ENCODE measurements at regions not wholly inside any gene's neighbourhood (a gene's known extent, or its start where the extent isn't known, plus 50 kb on each side); places are given as distances from the start of the nearest gene placed in this dataset.
A peak's percentile ranks its signal among the peaks of the same experiment; 100 is the strongest.

DNA sequence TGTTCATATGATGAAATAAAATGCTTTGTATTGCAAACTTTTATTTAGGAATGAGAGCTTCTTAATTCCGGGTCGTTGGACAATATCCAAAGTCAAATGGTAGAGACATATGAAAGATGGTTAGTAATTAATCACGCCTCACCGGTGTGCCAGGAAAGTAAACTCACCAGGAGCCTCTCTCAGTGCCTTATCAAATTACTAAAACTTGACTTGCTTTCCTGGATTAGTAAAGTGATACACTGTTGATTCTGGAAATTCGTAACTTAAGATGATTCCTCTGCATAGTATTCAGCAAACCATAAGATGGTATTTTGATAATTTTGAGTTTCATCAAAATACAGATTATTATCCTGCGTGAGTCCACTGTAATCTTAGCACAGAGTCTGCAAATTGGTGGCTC lies 115.2 kb downstream of the PAX1 start:
- H3K27me3 ChIP-seq (ENCODE audit: insufficient read depth, low read length, poor library complexity, severe bottlenecking): no peaks in the 10 kb centered on the region
- no peak overlapping the region for H3K27ac ChIP-seq (ENCODE audit: low read depth, low read length)
- no peaks in the 10 kb centered on the region for H3K27me3 Mint-ChIP-seq
- no peak overlapping the region for H3K4me3 ChIP-seq (ENCODE audit: low read length)
- no peaks in the 10 kb centered on the region for H3K36me3 ChIP-seq (ENCODE audit: insufficient read depth, low read length)
- no peaks in the 10 kb centered on the region for H3K4me1 Mint-ChIP-seq
- no peaks in the 10 kb centered on the region for H3K36me3 Mint-ChIP-seq
- H3K9me3 ChIP-seq (ENCODE audit: low read length): no peaks in the 10 kb centered on the region
- H3K4me3 Mint-ChIP-seq: no peak overlapping the region
- H3K27ac Mint-ChIP-seq: no peak overlapping the region
- H3K9me3 Mint-ChIP-seq: peaks cover 0 to 9% (median 2%) of the 10 kb centered on the region in 5 donors
- no peak for DNase-seq
- ChIA-PET POLR2A (no interaction called here), CTCF (no interaction called here)
- H3K4me1 ChIP-seq (ENCODE audit: insufficient read depth, low read length): no peaks in the 10 kb centered on the region

GRCh38 chr20:21820045-21820444 lies 114.6 kb downstream of the PAX1 start:
- ChIA-PET CTCF (no interaction called here), POLR2A (no interaction called here)
- no peaks in the 10 kb centered on the region for H3K4me1 Mint-ChIP-seq
- Histone ChIP-seq H3K4me3 (ENCODE audit: low read length) (no peak overlapping the region), H3K27ac (ENCODE audit: low read depth, low read length) (no peak overlapping the region), H3K9me3 (ENCODE audit: low read length) (no peaks in the 10 kb centered on the region), H3K4me1 (ENCODE audit: insufficient read depth, low read length) (no peaks in the 10 kb centered on the region), H3K36me3 (ENCODE audit: insufficient read depth, low read length) (no peaks in the 10 kb centered on the region), H3K27me3 (ENCODE audit: insufficient read depth, low read length, poor library complexity, severe bottlenecking) (no peaks in the 10 kb centered on the region)
- H3K27me3 Mint-ChIP-seq: no peaks in the 10 kb centered on the region
- H3K4me3 Mint-ChIP-seq: no peak overlapping the region
- DNase-seq: no peak
- no peak overlapping the region for H3K27ac Mint-ChIP-seq
- H3K36me3 Mint-ChIP-seq: no peaks in the 10 kb centered on the region
- peaks cover 0 to 9% (median 3%) of the 10 kb centered on the region in 5 donors for H3K9me3 Mint-ChIP-seq

GRCh38 chr20:21812379-21812778 lies 106.9 kb downstream of the PAX1 start:
- no peaks in the 10 kb centered on the region for H3K36me3 ChIP-seq (ENCODE audit: insufficient read depth, low read length)
- no peaks in the 10 kb centered on the region for H3K9me3 ChIP-seq (ENCODE audit: low read length)
- ChIA-PET POLR2A (no interaction called here), CTCF (no interaction called here)
- H3K27me3 ChIP-seq (ENCODE audit: insufficient read depth, low read length, poor library complexity, severe bottlenecking): no peaks in the 10 kb centered on the region
- H3K27ac ChIP-seq (ENCODE audit: low read depth, low read length): no peak overlapping the region
- H3K27me3 Mint-ChIP-seq: peaks cover 0 to 2% of the 10 kb centered on the region in 2 donors
- no peaks in the 10 kb centered on the region for H3K4me1 ChIP-seq (ENCODE audit: insufficient read depth, low read length)
- H3K27ac Mint-ChIP-seq: no peak overlapping the region
- H3K4me1 Mint-ChIP-seq: no peaks in the 10 kb centered on the region
- no peak overlapping the region for H3K4me3 ChIP-seq (ENCODE audit: low read length)
- H3K36me3 Mint-ChIP-seq: no peaks in the 10 kb centered on the region
- H3K9me3 Mint-ChIP-seq: peaks cover 0 to 13% (median 7%) of the 10 kb centered on the region in 5 donors
- H3K4me3 Mint-ChIP-seq: no peak overlapping the region
- DNase-seq: no peak

DNA sequence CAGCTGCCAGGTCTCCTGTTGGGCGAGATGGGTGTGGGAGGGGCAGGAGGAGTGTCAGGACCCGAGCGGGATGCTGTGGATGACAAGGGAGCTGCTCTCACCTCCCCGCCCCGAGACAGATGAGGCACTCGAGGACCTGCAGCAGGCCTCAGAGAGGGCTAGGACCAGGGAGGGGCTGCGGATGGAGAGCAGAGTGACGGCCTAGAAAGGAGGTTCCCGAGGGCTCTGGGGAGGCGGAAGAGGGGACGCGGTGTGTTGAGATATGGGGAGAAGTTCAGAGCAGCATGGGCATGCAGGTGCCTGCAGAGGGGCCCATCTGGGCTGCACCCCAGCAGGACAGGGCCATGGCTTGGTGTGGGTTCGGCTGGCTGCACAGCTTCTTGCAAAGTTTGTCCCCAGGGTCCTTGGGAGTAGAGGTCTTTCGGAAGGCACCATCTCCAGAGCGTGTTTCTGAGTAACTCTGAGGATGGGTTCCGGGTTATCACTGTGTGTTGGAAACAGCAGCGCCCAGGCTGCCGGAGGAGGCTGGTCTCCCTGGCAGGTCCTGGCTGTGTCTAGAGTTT lies 104.6 kb downstream of the PAX1 start:
- H3K4me1 Mint-ChIP-seq: no peaks in the 10 kb centered on the region
- H3K4me3 Mint-ChIP-seq: no peak overlapping the region
- no peaks in the 10 kb centered on the region for H3K36me3 Mint-ChIP-seq
- H3K9me3 Mint-ChIP-seq: peaks cover 0 to 12% (median 7%) of the 10 kb centered on the region in 5 donors
- no peak overlapping the region for H3K27ac Mint-ChIP-seq
- peaks cover 0 to 2% of the 10 kb centered on the region in 2 donors for H3K27me3 Mint-ChIP-seq
- no peak for DNase-seq
- no peak overlapping the region for H3K4me3 ChIP-seq (ENCODE audit: low read length)
- no peaks in the 10 kb centered on the region for H3K4me1 ChIP-seq (ENCODE audit: insufficient read depth, low read length)
- no peaks in the 10 kb centered on the region for H3K36me3 ChIP-seq (ENCODE audit: insufficient read depth, low read length)
- ChIA-PET POLR2A (no interaction called here), CTCF (no interaction called here)
- no peak overlapping the region for H3K27ac ChIP-seq (ENCODE audit: low read depth, low read length)
- H3K27me3 ChIP-seq (ENCODE audit: insufficient read depth, low read length, poor library complexity, severe bottlenecking): no peaks in the 10 kb centered on the region
- no peaks in the 10 kb centered on the region for H3K9me3 ChIP-seq (ENCODE audit: low read length)

GRCh38 chr20:21808863-21809664 lies 103.6 kb downstream of the PAX1 start:
- CTCF ChIA-PET: no interaction called here
- H3K36me3 ChIP-seq (ENCODE audit: insufficient read depth, low read length): no peaks in the 10 kb centered on the region
- H3K36me3 Mint-ChIP-seq: no peaks in the 10 kb centered on the region
- no peak overlapping the region for H3K27ac ChIP-seq (ENCODE audit: low read depth, low read length)
- H3K9me3 Mint-ChIP-seq: peaks cover 0 to 12% (median 7%) of the 10 kb centered on the region in 5 donors
- H3K9me3 ChIP-seq (ENCODE audit: low read length): no peaks in the 10 kb centered on the region
- no peaks in the 10 kb centered on the region for H3K27me3 ChIP-seq (ENCODE audit: insufficient read depth, low read length, poor library complexity, severe bottlenecking)
- no peak overlapping the region for H3K27ac Mint-ChIP-seq
- no peaks in the 10 kb centered on the region for H3K4me1 Mint-ChIP-seq
- POLR2A ChIA-PET: no interaction called here
- no peaks in the 10 kb centered on the region for H3K4me1 ChIP-seq (ENCODE audit: insufficient read depth, low read length)
- H3K4me3 ChIP-seq (ENCODE audit: low read length): no peak overlapping the region
- H3K27me3 Mint-ChIP-seq: peaks cover 0 to under 1% of the 10 kb centered on the region in 2 donors
- peak in 1 of 5 donors; percentile 1 for DNase-seq
- no peak overlapping the region for H3K4me3 Mint-ChIP-seq

- H3K4me1 Mint-ChIP-seq: no peaks in the 10 kb centered on the region
- H3K4me3 ChIP-seq (ENCODE audit: low read length): no peak overlapping the region
- H3K4me3 Mint-ChIP-seq: no peak overlapping the region
- no peak for DNase-seq
- no peaks in the 10 kb centered on the region for H3K27me3 ChIP-seq (ENCODE audit: insufficient read depth, low read length, poor library complexity, severe bottlenecking)
- H3K27ac Mint-ChIP-seq: no peak overlapping the region
- ChIA-PET CTCF (no interaction called here), POLR2A (no interaction called here)
- H3K4me1 ChIP-seq (ENCODE audit: insufficient read depth, low read length): no peaks in the 10 kb centered on the region
- no peaks in the 10 kb centered on the region for H3K9me3 ChIP-seq (ENCODE audit: low read length)
- H3K36me3 Mint-ChIP-seq: no peaks in the 10 kb centered on the region
- H3K9me3 Mint-ChIP-seq: peaks cover 3 to 8% (median 5%) of the 10 kb centered on the region in 5 donors
- no peak overlapping the region for H3K27ac ChIP-seq (ENCODE audit: low read depth, low read length)
- H3K36me3 ChIP-seq (ENCODE audit: insufficient read depth, low read length): no peaks in the 10 kb centered on the region
- no peaks in the 10 kb centered on the region for H3K27me3 Mint-ChIP-seq
Observed at GRCh38 chr20:21808139-21808538, 102.7 kb downstream of the PAX1 start.

DNA sequence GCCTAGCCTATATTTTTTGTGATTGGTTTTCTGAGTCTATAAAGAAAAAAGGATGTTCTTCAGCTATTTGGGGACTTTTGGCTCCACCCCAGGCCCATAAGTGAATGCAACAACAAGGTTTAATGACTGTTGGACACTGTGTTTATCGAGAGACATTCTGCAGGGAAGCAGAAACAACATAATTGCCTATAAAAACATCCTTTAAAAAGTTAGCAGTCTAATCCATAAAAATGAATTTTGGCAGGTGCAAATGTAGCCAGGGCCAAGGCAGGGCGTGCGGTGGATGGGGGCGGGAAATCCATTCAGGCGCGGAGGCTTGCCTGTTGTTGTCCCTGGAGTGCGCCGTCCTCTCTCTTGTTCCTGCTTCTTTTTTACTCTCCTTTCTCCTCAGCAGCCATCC lies 99.3 kb downstream of the PAX1 start:
- Mint-ChIP-seq H3K4me1 (no peaks in the 10 kb centered on the region), H3K4me3 (no peak overlapping the region), H3K27ac (no peak overlapping the region), H3K27me3 (no peaks in the 10 kb centered on the region), H3K9me3 (peaks cover 3 to 9% (median 5%) of the 10 kb centered on the region in 5 donors), H3K36me3 (no peaks in the 10 kb centered on the region)
- CTCF ChIA-PET: no interaction called here
- Histone ChIP-seq H3K27ac (ENCODE audit: low read depth, low read length) (no peak overlapping the region), H3K4me3 (ENCODE audit: low read length) (no peak overlapping the region), H3K4me1 (ENCODE audit: insufficient read depth, low read length) (no peaks in the 10 kb centered on the region), H3K9me3 (ENCODE audit: low read length) (no peaks in the 10 kb centered on the region), H3K36me3 (ENCODE audit: insufficient read depth, low read length) (no peaks in the 10 kb centered on the region), H3K27me3 (ENCODE audit: insufficient read depth, low read length, poor library complexity, severe bottlenecking) (no peaks in the 10 kb centered on the region)
- POLR2A ChIA-PET: no interaction called here
- DNase-seq: no peak

- Mint-ChIP-seq H3K4me1 (no peaks in the 10 kb centered on the region), H3K27ac (no peak overlapping the region), H3K36me3 (no peaks in the 10 kb centered on the region), H3K4me3 (no peak overlapping the region), H3K27me3 (no peaks in the 10 kb centered on the region), H3K9me3 (peaks cover 3 to 13% (median 5%) of the 10 kb centered on the region in 5 donors)
- no peaks in the 10 kb centered on the region for H3K9me3 ChIP-seq (ENCODE audit: low read length)
- ChIA-PET POLR2A (no interaction called here), CTCF (no interaction called here)
- no peak for DNase-seq
- H3K27me3 ChIP-seq (ENCODE audit: insufficient read depth, low read length, poor library complexity, severe bottlenecking): no peaks in the 10 kb centered on the region
- H3K4me3 ChIP-seq (ENCODE audit: low read length): no peak overlapping the region
- no peaks in the 10 kb centered on the region for H3K4me1 ChIP-seq (ENCODE audit: insufficient read depth, low read length)
- no peak overlapping the region for H3K27ac ChIP-seq (ENCODE audit: low read depth, low read length)
- no peaks in the 10 kb centered on the region for H3K36me3 ChIP-seq (ENCODE audit: insufficient read depth, low read length)
Observed at GRCh38 chr20:21801193-21801592, 95.7 kb downstream of the PAX1 start.
